Peyer's patch (tissue), 4 donors: ENCODE measurements at regions not wholly inside any gene's neighbourhood (a gene's known extent, or its start where the extent isn't known, plus 50 kb on each side); places are given as distances from the start of the nearest gene placed in this dataset.

Experiments
- DNase-seq, 3 donors: peaks; one replicate each; pipeline ENCODE4 v3.0.0-alpha.2; 2017 to 2019
- H3K27ac ChIP-seq, 4 donors: fragments of 200-600 bp; sonication (generic); one replicate each; pipeline ENCODE4 v1.5.1; 2016 to 2019
- H3K27me3 ChIP-seq, 2 donors: fragments of 200-600 bp; sonication (generic); one replicate each; pipeline ENCODE4 v1.5.1; 2019
- H3K36me3 ChIP-seq, 3 donors: fragments of 200-600 bp; sonication (generic); one replicate each; pipeline ENCODE4 v1.5.1; 2016 to 2019
- H3K4me1 ChIP-seq, 4 donors: fragments of 200-600 bp; sonication (generic); one replicate each; pipeline ENCODE4 v1.5.1; 2016 to 2019
- H3K4me3 ChIP-seq, 4 donors: fragments of 200-600 bp; sonication (generic); 1 replicate in 3 of 4; 2 replicates in 1 of 4; pipeline ENCODE4 v1.5.1; 2016 to 2019; ENCODE audit warnings: mild to moderate bottlenecking in 1 of 4
- H3K9me3 ChIP-seq, 4 donors: fragments of 200-600 bp; sonication (generic); one replicate each; pipeline ENCODE4 v1.5.1; 2016 to 2019; ENCODE audit warnings: mild to moderate bottlenecking in 1 of 4
- CTCF ChIP-seq, 6 experiments: fragments of 450-650 bp in 4 of 6; fragments of 200-600 bp in 2 of 6; sonication (generic) in 1 of 6; IDR thresholded peaks; one replicate each; pipeline ENCODE4 v1.5.1; 2017 to 2019; ENCODE audit warnings: antibody characterized with exemption in 6 of 6, mild to moderate bottlenecking in 3 of 6, moderate library complexity in 1 of 6
- POLR2A ChIP-seq, 2 donors: fragments of 450-650 bp; IDR thresholded peaks; one replicate each; pipeline ENCODE4 v1.5.1; 2017; ENCODE audit warnings: antibody characterized with exemption in 2 of 2, mild to moderate bottlenecking in 2 of 2, moderate library complexity in 2 of 2

GRCh38 chr4:180557348-180557747 is 1685.9 kb upstream of the TENM3 start:
- H3K27ac ChIP-seq = no peak overlapping the region
- no peak for TF ChIP-seq CTCF (IDR thresholded peaks at IDR 0.05)
- TF ChIP-seq POLR2A (IDR thresholded peaks at IDR 0.05) = no peak

GRCh38 chr4:180557950-180558349 is 1685.3 kb upstream of the TENM3 start:
- H3K9me3 ChIP-seq = no peaks in the 10 kb centered on the region
- TF ChIP-seq CTCF (IDR thresholded peaks at IDR 0.05) (no peak), POLR2A (IDR thresholded peaks at IDR 0.05) (no peak)
- H3K27me3 ChIP-seq = no peaks in the 10 kb centered on the region
- no peak overlapping the region for H3K27ac ChIP-seq
- no peaks in the 10 kb centered on the region for H3K36me3 ChIP-seq
- H3K4me1 ChIP-seq = no peaks in the 10 kb centered on the region
- DNase-seq = no peak
- no peak overlapping the region for H3K4me3 ChIP-seq

More at GRCh38 chr4:180557348-180557747, 1685.9 kb upstream of the TENM3 start:
- Histone ChIP-seq H3K27me3 (no peaks in the 10 kb centered on the region), H3K36me3 (no peaks in the 10 kb centered on the region), H3K9me3 (no peaks in the 10 kb centered on the region), H3K4me1 (no peaks in the 10 kb centered on the region), H3K4me3 (no peak overlapping the region)
- no peak for DNase-seq

- TF ChIP-seq CTCF (IDR thresholded peaks at IDR 0.05) (no peak), POLR2A (IDR thresholded peaks at IDR 0.05) (no peak)
- Histone ChIP-seq H3K9me3 (no peaks in the 10 kb centered on the region), H3K36me3 (no peaks in the 10 kb centered on the region), H3K4me1 (no peaks in the 10 kb centered on the region), H3K4me3 (no peak overlapping the region), H3K27me3 (no peaks in the 10 kb centered on the region), H3K27ac (no peak overlapping the region)
- no peak for DNase-seq
Observed at GRCh38 chr4:180558427-180558826, 1684.8 kb upstream of the TENM3 start.

GRCh38 chr4:180560896-180561295 is 1682.3 kb upstream of the TENM3 start:
- no peak overlapping the region for H3K27ac ChIP-seq
- H3K4me1 ChIP-seq = no peaks in the 10 kb centered on the region
- no peak for DNase-seq
- no peaks in the 10 kb centered on the region for H3K9me3 ChIP-seq
- H3K4me3 ChIP-seq = no peak overlapping the region
- H3K36me3 ChIP-seq = no peaks in the 10 kb centered on the region
- H3K27me3 ChIP-seq = no peaks in the 10 kb centered on the region
- TF ChIP-seq POLR2A (IDR thresholded peaks at IDR 0.05) (no peak), CTCF (IDR thresholded peaks at IDR 0.05) (no peak)

- no peak for DNase-seq
- TF ChIP-seq CTCF (IDR thresholded peaks at IDR 0.05) (no peak), POLR2A (IDR thresholded peaks at IDR 0.05) (no peak)
- Histone ChIP-seq H3K27ac (no peak overlapping the region), H3K4me3 (no peak overlapping the region), H3K4me1 (no peaks in the 10 kb centered on the region), H3K27me3 (no peaks in the 10 kb centered on the region), H3K9me3 (no peaks in the 10 kb centered on the region), H3K36me3 (no peaks in the 10 kb centered on the region)
Observed at GRCh38 chr4:180564026-180564425, 1679.2 kb upstream of the TENM3 start.

- no peak overlapping the region for H3K27ac ChIP-seq
- no peaks in the 10 kb centered on the region for H3K9me3 ChIP-seq
- H3K4me3 ChIP-seq = no peak overlapping the region
- DNase-seq = no peak
- H3K36me3 ChIP-seq = no peaks in the 10 kb centered on the region
- no peaks in the 10 kb centered on the region for H3K4me1 ChIP-seq
- no peak for TF ChIP-seq CTCF (IDR thresholded peaks at IDR 0.05)
- no peak for TF ChIP-seq POLR2A (IDR thresholded peaks at IDR 0.05)
- H3K27me3 ChIP-seq = no peaks in the 10 kb centered on the region
Observed at GRCh38 chr4:180564448-180564847, 1678.8 kb upstream of the TENM3 start.
